ENCODE measurements at regions not wholly inside any gene's neighbourhood (a gene's known extent, or its start where the extent isn't known, plus 50 kb on each side); places are given as distances from the start of the nearest gene placed in this dataset.

GRCh38 chr4:20490734-20491133 lies 209.5 kb upstream of the PACRGL start:
- no peak overlapping the region for H3K14ac ChIP-seq (ENCODE audit: insufficient read depth, low read length)
- H2BK15ac ChIP-seq (ENCODE audit: low read depth, low read length): no peak overlapping the region
- H3K79me2 ChIP-seq (ENCODE audit: insufficient read depth, low read length): no peaks in the 10 kb centered on the region
- H2BK12ac ChIP-seq (ENCODE audit: insufficient read length, low read depth, low read length): no peak overlapping the region
- H2BK20ac ChIP-seq (ENCODE audit: low read depth, low read length, poor library complexity, severe bottlenecking): no peak overlapping the region
- no peak overlapping the region for H3K23ac ChIP-seq (ENCODE audit: insufficient read length, low read depth, low read length)
- no peak overlapping the region for H4K8ac ChIP-seq (replicated peaks; ENCODE audit: insufficient read length, low read depth, low read length)
- no peaks in the 10 kb centered on the region for H3K27me3 ChIP-seq (ENCODE audit: insufficient read depth, low read length)
- no peaks in the 10 kb centered on the region for H3K9me3 Mint-ChIP-seq
- no peak overlapping the region for H3K4ac ChIP-seq (ENCODE audit: low read depth, low read length)
- H2AK5ac ChIP-seq (ENCODE audit: insufficient read length, low read length): no peak overlapping the region
- no peaks in the 10 kb centered on the region for H3K27me3 Mint-ChIP-seq (ENCODE audit: low read depth)
- H3K4me1 Mint-ChIP-seq: no peaks in the 10 kb centered on the region
- no peak overlapping the region for H3K4me2 ChIP-seq (ENCODE audit: insufficient read depth, insufficient read length, low read length)
- H3K36me3 Mint-ChIP-seq (ENCODE audit: insufficient read depth in 1 of 3, low read depth in 3 of 3): no peaks in the 10 kb centered on the region
- no peak overlapping the region for H3K4me3 Mint-ChIP-seq
- no peak for DNase-seq
- H3K27ac ChIP-seq (ENCODE audit: insufficient read length, low read depth, low read length): no peak overlapping the region
- H3K4me1 ChIP-seq (ENCODE audit: insufficient read depth, low read length): no peaks in the 10 kb centered on the region
- no peaks in the 10 kb centered on the region for H3K9me3 ChIP-seq (ENCODE audit: control insufficient read depth, low read depth, low read length)
- no peak overlapping the region for H3T11ph ChIP-seq (ENCODE audit: low read length)
- WGBS (ENCODE audit: extremely low coverage, insufficient read length, low lambda C conversion rate): no CpG with 5 or more reads among the region's 3 CpGs
- H3K18ac ChIP-seq (ENCODE audit: insufficient read length, low read depth, low read length): no peak overlapping the region
- H2AFZ ChIP-seq (ENCODE audit: low read length): no peak overlapping the region
- no peak overlapping the region for H2BK5ac ChIP-seq (ENCODE audit: insufficient read length, low read length)
- H4K5ac ChIP-seq (ENCODE audit: insufficient read length, low read depth, low read length): no peak overlapping the region
- H3K23me2 ChIP-seq (ENCODE audit: insufficient read length, low read depth, low read length, poor library complexity, severe bottlenecking): no peaks in the 10 kb centered on the region
- no peaks in the 10 kb centered on the region for H3K79me1 ChIP-seq (ENCODE audit: insufficient read depth, low read depth, low read length, poor library complexity, severe bottlenecking)
- TF ChIP-seq CTCF (conservative IDR thresholded peaks at IDR 0.05): peak; percentile 39; the same call in 2 of the 3 replicates
- H4K91ac ChIP-seq (ENCODE audit: insufficient read length, low read depth, low read length): no peak overlapping the region
- H4K20me1 ChIP-seq (ENCODE audit: control insufficient read depth, insufficient read depth, insufficient read length): no peaks in the 10 kb centered on the region
- H3K27ac Mint-ChIP-seq: no peak overlapping the region
- no peak overlapping the region for H3K9ac ChIP-seq (ENCODE audit: extremely low read depth, insufficient read length, low read length)
- no peak overlapping the region for H2BK120ac ChIP-seq (ENCODE audit: low read depth, low read length, poor library complexity, severe bottlenecking)
- H3K56ac ChIP-seq (ENCODE audit: insufficient read length, low read depth, low read length): no peak overlapping the region
